GM12878 (cell line): ENCODE measurements at regions not wholly inside any gene's neighbourhood (a gene's known extent, or its start where the extent isn't known, plus 50 kb on each side); places are given as distances from the start of the nearest gene placed in this dataset.
"Not testable (repeated sequence)": the region's sequence is repeated elsewhere in the genome, so short reads cannot be mapped to it uniquely, and the experiment has no call there.

ENCODE experiments used
- ATAC-seq: fragments of 200-7000 bp; cut with Tn5 transposase; 3 replicates; pipeline ENCODE4 v1.9.1; 2020; ENCODE audit warnings: mild to moderate bottlenecking, moderate library complexity
- BruUV-seq: library from RNA; stranded (reverse); fragments of 400-500 nt; replicated peaks from 2 replicates; lab custom pipeline; 2021; lab: Mats Ljungman, UMichigan
- CTCF ChIA-PET: fragments of 300-600 bp; sonication (Branson Sonifier 250); formaldehyde crosslinking; extraction: SDS; loops from one replicate; lab custom pipeline; 2021; ENCODE audit warnings: inconsistent platforms; lab: Yijun Ruan, JAX
- POLR2A ChIA-PET: fragments of 350-600 bp; formaldehyde crosslinking; extraction: SDS; loops from one replicate; lab custom pipeline; 2021; ENCODE audit warnings: inconsistent platforms; lab: Charles Lee
- RAD21 ChIA-PET: fragments of 300-600 bp; sonication (Branson Sonifier 250); formaldehyde crosslinking; loops from one replicate; lab custom pipeline; 2023; ENCODE audit warnings: antibody characterized with exemption; ENCODE audit not compliant: unreplicated experiment; lab: Charles Lee
- SMC1A ChIA-PET: fragments of 300-600 bp; sonication (Branson Sonifier 250); formaldehyde crosslinking; loops from one replicate; lab custom pipeline; 2023; ENCODE audit not compliant: unreplicated experiment, uncharacterized antibody; lab: Charles Lee
- DNase-seq: peaks from one replicate; pipeline ENCODE4 v3.0.0-alpha.2; 2011; ENCODE audit warnings: low read depth, low spot score
- FAIRE-seq: peaks from 3 replicates; lab custom pipeline; 2011; peaks lifted over from hg19 to GRCh38; lab: Jason Lieb, UNC
- H2AFZ ChIP-seq: 2 replicates; pipeline ENCODE4 v1.6.0; 2011; ENCODE audit warnings: low read depth, low read length, control low read depth; ENCODE audit not compliant: control insufficient read depth
- H3K27ac ChIP-seq: 2 replicates; pipeline ENCODE4 v1.5.1; 2011; ENCODE audit warnings: control low read depth; ENCODE audit not compliant: control insufficient read depth, insufficient read depth
- H3K27me3 ChIP-seq, 2 experiments: replicated peaks in 1 of 2; 2 replicates each; pipeline versions ENCODE4 v1.6.0 to v1.6.1; 2011; ENCODE audit warnings: low read length in 1 of 2; ENCODE audit not compliant: control insufficient read depth in 2 of 2, insufficient read depth in 2 of 2
- H3K36me3 ChIP-seq, 2 experiments: 2 replicates each; pipeline ENCODE4 v1.5.1; 2011; ENCODE audit warnings: low read length in 1 of 2; ENCODE audit not compliant: control insufficient read depth in 2 of 2, insufficient read depth in 2 of 2
- H3K4me1 ChIP-seq: 2 replicates; pipeline ENCODE4 v1.6.1; 2011; ENCODE audit warnings: mild to moderate bottlenecking, low read length, moderate library complexity, mixed read lengths; ENCODE audit not compliant: control insufficient read depth, insufficient read depth
- H3K4me2 ChIP-seq: 2 replicates; pipeline ENCODE4 v1.6.0; 2011; ENCODE audit warnings: control low read depth; ENCODE audit not compliant: control insufficient read depth, insufficient read depth
- H3K4me3 ChIP-seq: fragments of 200-600 bp; sonication (generic); 2 replicates; pipeline ENCODE4 v1.5.1; 2016
- H3K79me2 ChIP-seq: 2 replicates; pipeline ENCODE4 v1.6.0; 2011; ENCODE audit warnings: low read length; ENCODE audit not compliant: control insufficient read depth, insufficient read depth
- H3K9ac ChIP-seq: 2 replicates; pipeline ENCODE4 v1.8.0; 2011; ENCODE audit warnings: low read length, control low read depth, mixed read lengths; ENCODE audit not compliant: control insufficient read depth, insufficient read depth
- H3K9me3 ChIP-seq: replicated peaks from 3 replicates; pipeline ENCODE4 v1.5.1; 2011; ENCODE audit warnings: mild to moderate bottlenecking, low read length; ENCODE audit not compliant: control insufficient read depth, insufficient read depth
- H4K20me1 ChIP-seq: 2 replicates; pipeline ENCODE4 v1.6.0; 2011; ENCODE audit not compliant: control insufficient read depth, insufficient read depth
- DPF2 ChIP-seq: fragments of 450-650 bp; IDR thresholded peaks from 2 replicates; pipeline ENCODE4 v1.6.1; 2017; ENCODE audit warnings: mild to moderate bottlenecking
- EED ChIP-seq: sonication (generic); IDR thresholded peaks from 2 replicates; pipeline ENCODE4 v1.6.1; 2016; ENCODE audit warnings: antibody characterized with exemption, low read depth
- IKZF2 ChIP-seq, 2 experiments: fragments of 450-650 bp; IDR thresholded peaks; 2 replicates each; pipeline ENCODE4 v1.6.1; 2017; ENCODE audit warnings: mild to moderate bottlenecking in 2 of 2, moderate library complexity in 2 of 2
- IRF4 ChIP-seq: IDR thresholded peaks from 2 replicates; pipeline ENCODE4 v1.6.1; 2011; ENCODE audit warnings: low read depth, low read length
- MYB ChIP-seq: fragments of 150-350 bp; IDR thresholded peaks from 2 replicates; pipeline ENCODE4 v1.6.1; 2014; ENCODE audit warnings: mild to moderate bottlenecking, low read depth, low read length, borderline replicate concordance
- NR2C2 ChIP-seq: IDR thresholded peaks from 2 replicates; pipeline ENCODE4 v1.6.1; 2011; ENCODE audit warnings: borderline replicate concordance, low read depth; ENCODE audit not compliant: control insufficient read depth, insufficient read length
- PML ChIP-seq: IDR thresholded peaks from 2 replicates; pipeline ENCODE4 v1.6.1; 2012; ENCODE audit warnings: low read length, inconsistent platforms
- POLR2A ChIP-seq: IDR thresholded peaks from 2 replicates; pipeline ENCODE4 v1.6.1; 2011; ENCODE audit warnings: low read depth, mild to moderate bottlenecking, low read length
- RAD21 ChIP-seq: IDR thresholded peaks from 2 replicates; pipeline ENCODE4 v1.6.1; 2011; ENCODE audit warnings: mild to moderate bottlenecking, low read depth, low read length, moderate library complexity; ENCODE audit not compliant: insufficient read depth
- RBBP5 ChIP-seq: fragments of 200-600 bp; sonication (generic); conservative IDR thresholded peaks from 2 replicates; pipeline ENCODE4 v1.6.1; 2016
- RFX5 ChIP-seq: IDR thresholded peaks from 2 replicates; pipeline ENCODE4 v1.6.1; 2011; ENCODE audit warnings: low read depth, low read length, improper control_type of control experiment
- SMAD5 ChIP-seq: IDR thresholded peaks from 2 replicates; pipeline ENCODE4 v1.6.1; 2016; ENCODE audit warnings: antibody characterized with exemption, low read depth
- SREBF1 ChIP-seq: IDR thresholded peaks from 2 replicates; pipeline ENCODE4 v1.6.1; 2012; ENCODE audit warnings: mild to moderate bottlenecking, low read length
- STAT3 ChIP-seq: IDR thresholded peaks from 2 replicates; pipeline ENCODE4 v1.6.1; 2011; ENCODE audit warnings: low read depth, low read length, improper control_type of control experiment
- TBL1XR1 ChIP-seq: IDR thresholded peaks from 2 replicates; pipeline ENCODE4 v1.6.1; 2012; ENCODE audit warnings: low read depth, low read length, improper control_type of control experiment
- ZBED1 ChIP-seq: IDR thresholded peaks from 2 replicates; pipeline ENCODE4 v1.6.1; 2016; ENCODE audit warnings: borderline replicate concordance
- ZNF207 ChIP-seq: fragments of 450-650 bp; IDR thresholded peaks from 2 replicates; pipeline ENCODE4 v1.6.1; 2014; ENCODE audit warnings: antibody characterized with exemption, mild to moderate bottlenecking, borderline replicate concordance
- WGBS: methylation state at CpG from one replicate; pipeline ENCODE4 v1.1.6; 2016; ENCODE audit warnings: low lambda C conversion rate; ENCODE audit not compliant: insufficient replicate concordance, insufficient coverage; ENCODE audit errors: missing lambda C conversion rate; 5-methylcytosine and 5-hydroxymethylcytosine counted together
- in situ Hi-C: fragments of 300-500 bp; cut with MboI; formaldehyde crosslinking; loops from 9 replicates; pipeline ENCODE4 v1.14.3; 2018; ENCODE audit warnings: mixed read lengths
- intact Hi-C: fragments of 100-400 bp; cut with micrococcal nuclease; formaldehyde crosslinking; loops from one replicate; pipeline ENCODE4 v1.14.2; 2022; ENCODE audit not compliant: unreplicated experiment

DNA sequence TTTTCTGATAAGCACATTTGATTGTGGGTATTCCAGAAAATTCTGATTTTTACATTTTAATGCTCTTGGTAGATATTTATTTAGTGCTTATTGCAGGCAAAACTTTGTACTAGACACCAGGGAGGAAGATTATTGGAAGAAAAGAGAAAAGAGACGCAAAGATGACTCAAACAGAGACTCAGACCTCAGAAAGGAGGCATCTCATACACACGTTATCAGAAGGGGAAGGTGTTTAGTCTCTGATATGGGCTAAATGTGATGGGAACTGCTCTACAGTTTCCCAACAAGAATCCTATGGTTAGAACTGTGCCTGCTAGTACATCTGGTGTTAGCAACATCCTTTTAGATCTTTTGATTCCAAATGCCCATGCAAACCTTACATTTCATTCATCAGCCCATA is 245.6 kb downstream of the KLF5 start:
- ChIA-PET POLR2A (no interaction called here), RAD21 (no interaction called here), CTCF (interaction anchor here (1.1 kb wide), 1 partner anchor 9 kb away, joined by 3 read pairs; no protein-coding TSS in a partner anchor), SMC1A (interaction anchor here (0.7 to 1.2 kb wide), 2 partner anchors 14 to 353 kb away, joined by 3 to 4 read pairs; no protein-coding TSS in a partner anchor)
- no peak for ATAC-seq
- FAIRE-seq: no peak
- Histone ChIP-seq H3K4me1 (no peaks in the 10 kb centered on the region), H3K79me2 (no peaks in the 10 kb centered on the region), H3K27ac (no peak overlapping the region), H4K20me1 (no peaks in the 10 kb centered on the region), H3K4me3 (no peak overlapping the region), H3K9ac (no peak overlapping the region), H2AFZ (no peak overlapping the region), H3K9me3 (no peaks in the 10 kb centered on the region), H3K4me2 (no peak overlapping the region), H3K27me3 (no peaks in the 10 kb centered on the region), H3K36me3 (no peaks in the 10 kb centered on the region)
- intact Hi-C loops (no loop called here), in situ Hi-C loops (no loop called here)
- 0% methylated on average over 2 of the region's 2 CpGs for WGBS
- TF ChIP-seq ZBED1 (no peak), RFX5 (no peak), IKZF2 (IDR thresholded peaks at IDR 0.05) (no peak), EED (no peak), RAD21 (no peak), TBL1XR1 (no peak), POLR2A (no peak), SMAD5 (no peak), STAT3 (no peak), NR2C2 (no peak), DPF2 (no peak), MYB (no peak)
- BruUV-seq: no TSS peak
- DNase-seq: no peak

DNA sequence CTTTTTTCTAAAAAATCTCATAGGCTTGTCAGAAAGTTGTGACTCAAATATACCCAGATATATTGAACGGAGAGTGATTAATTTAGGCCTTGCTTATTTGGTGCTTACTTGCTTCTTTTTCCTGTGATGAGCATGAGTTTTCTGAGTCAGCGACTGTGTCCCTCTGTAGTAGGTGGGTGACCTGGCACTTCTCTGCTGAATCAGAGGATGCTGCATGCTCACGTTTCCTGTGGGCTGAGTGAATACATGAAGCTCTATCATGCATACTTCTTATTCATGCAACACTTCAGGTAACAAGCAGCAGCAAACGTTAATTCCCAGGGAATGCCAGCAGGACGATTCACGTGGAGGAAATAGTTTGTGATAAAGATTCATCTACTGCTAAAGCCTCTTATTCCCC is 245.0 kb downstream of the KLF5 start:
- ChIA-PET CTCF (no interaction called here), RAD21 (no interaction called here)

DNA sequence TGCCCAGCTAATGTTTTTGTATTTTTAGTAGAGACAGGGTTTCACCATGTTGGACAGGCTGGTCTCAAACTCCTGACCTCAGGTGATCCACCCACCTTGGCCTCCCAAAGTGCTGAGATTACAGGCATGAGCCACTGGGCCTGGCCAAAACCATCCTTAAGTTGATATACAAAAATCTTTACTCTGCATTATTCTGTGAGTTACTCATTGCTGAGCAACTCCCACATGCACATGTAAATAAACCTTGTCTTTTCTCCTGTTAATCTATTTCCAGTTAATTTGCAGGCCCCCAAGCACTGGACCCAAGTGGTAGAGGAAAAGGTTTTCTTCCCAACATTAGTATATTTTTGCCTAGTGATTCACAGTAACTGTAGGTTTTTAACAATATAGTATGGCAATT is 242.8 kb downstream of the KLF5 start:
- in situ Hi-C loops, RAD21 ChIA-PET, BruUV-seq: not testable (repeated sequence)

More for the DNA sequence above, 245.0 kb downstream of the KLF5 start:
- no peaks in the 10 kb centered on the region for H3K27me3 ChIP-seq
- H3K79me2 ChIP-seq: no peaks in the 10 kb centered on the region
- no peak overlapping the region for H3K4me3 ChIP-seq
- BruUV-seq: no TSS peak
- H3K27ac ChIP-seq: no peak overlapping the region
- H3K9me3 ChIP-seq: no peaks in the 10 kb centered on the region
- in situ Hi-C loops: no loop called here
- H3K9ac ChIP-seq: no peak overlapping the region
- POLR2A ChIA-PET: no interaction called here
- H2AFZ ChIP-seq: no peak overlapping the region
- no peak for TF ChIP-seq SREBF1
- TF ChIP-seq ZNF207: no peak
- no peak for TF ChIP-seq PML
- TF ChIP-seq IRF4: no peak
- no peak for TF ChIP-seq RBBP5
- H3K4me1 ChIP-seq: no peaks in the 10 kb centered on the region
- no peaks in the 10 kb centered on the region for H4K20me1 ChIP-seq
- ATAC-seq (peak; percentile 14; the same call in 1 of the 3 replicates), FAIRE-seq (no peak), DNase-seq (no peak)
- WGBS: 12% methylated on average over 6 of the region's 6 CpGs
- SMC1A ChIA-PET: no interaction called here
- no peak overlapping the region for H3K4me2 ChIP-seq
- intact Hi-C loops: no loop called here
- no peaks in the 10 kb centered on the region for H3K36me3 ChIP-seq

More for the DNA sequence above, 242.8 kb downstream of the KLF5 start:
- H3K36me3 ChIP-seq, H3K4me2 ChIP-seq, SMC1A ChIA-PET, DNase-seq, CTCF ChIA-PET, H3K27ac ChIP-seq, intact Hi-C loops, H3K9me3 ChIP-seq, ATAC-seq, FAIRE-seq, H3K4me1 ChIP-seq, H3K4me3 ChIP-seq, H2AFZ ChIP-seq, POLR2A ChIA-PET, H3K9ac ChIP-seq, H3K79me2 ChIP-seq, H4K20me1 ChIP-seq, H3K27me3 ChIP-seq: not testable (repeated sequence)
